Astrocyte of the cerebellum (primary cell): ENCODE measurements at regions not wholly inside any gene's neighbourhood (a gene's known extent, or its start where the extent isn't known, plus 50 kb on each side); places are given as distances from the start of the nearest gene placed in this dataset.

Experiments
- DNase-seq: peaks from one replicate; pipeline ENCODE4 v3.0.0-alpha.2; 2011; ENCODE audit warnings: low read depth
- H3K4me3 ChIP-seq: 2 replicates; pipeline ENCODE4 v1.5.1; 2011; ENCODE audit warnings: mild to moderate bottlenecking, low read depth, low read length, moderate library complexity
- CTCF ChIP-seq: IDR thresholded peaks from 2 replicates; pipeline ENCODE4 v1.5.1; 2012; ENCODE audit warnings: low read length, low read depth, moderate library complexity, mild to moderate bottlenecking; ENCODE audit errors: missing control alignments
- in situ Hi-C: cut with HindIII; loops from 2 replicates; pipeline ENCODE4 v1.10.0; 2017; ENCODE audit warnings: low sequenced_read_pairs

- in situ Hi-C loops = no loop called here
- no peak for TF ChIP-seq CTCF
- H3K4me3 ChIP-seq = no peak overlapping the region
- no peak for DNase-seq
These were observed 98.2 kb upstream of the PITRM1 start for GRCh38 chr10:3270577-3271316.

GRCh38 chr10:3268025-3268424 lies 95.4 kb upstream of the PITRM1 start:
- no peak overlapping the region for H3K4me3 ChIP-seq
- no peak for TF ChIP-seq CTCF
- no peak for DNase-seq
- in situ Hi-C loops = no loop called here

- no peak for DNase-seq
- in situ Hi-C loops = no loop called here
These were observed 92.5 kb upstream of the PITRM1 start for GRCh38 chr10:3265088-3265487.

DNA sequence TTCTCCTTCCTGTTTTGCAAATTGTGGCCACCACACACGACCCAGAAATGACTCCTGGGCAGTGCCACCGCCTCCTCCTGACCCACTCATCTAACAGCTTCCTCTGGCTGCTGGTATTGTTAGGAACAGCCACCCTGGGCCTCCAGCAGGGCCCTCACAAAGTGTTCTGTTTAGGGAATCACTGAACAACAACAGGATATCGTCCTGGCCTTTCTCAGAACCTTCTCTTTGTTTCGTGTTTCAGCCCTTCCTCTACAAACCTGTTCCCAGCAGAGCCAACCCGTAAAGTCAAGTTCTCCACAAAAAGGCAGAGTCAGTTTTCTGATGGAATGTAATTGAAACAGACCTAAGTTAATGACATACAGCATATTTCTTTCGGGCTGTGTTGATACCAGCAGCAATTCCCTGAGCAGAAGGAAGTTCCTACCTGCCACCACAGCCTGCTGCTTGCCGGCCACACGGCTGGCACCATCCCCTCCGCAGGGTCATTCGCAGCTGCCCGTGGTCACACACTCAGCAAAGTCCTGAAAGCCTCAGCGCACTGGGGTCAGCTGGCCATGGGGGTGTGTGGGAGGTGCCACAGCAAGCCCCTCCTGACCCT lies 91.7 kb upstream of the PITRM1 start:
- in situ Hi-C loops = no loop called here

More at GRCh38 chr10:3265088-3265487, 92.5 kb upstream of the PITRM1 start:
- TF ChIP-seq CTCF = no peak
- H3K4me3 ChIP-seq = no peak overlapping the region

DNA sequence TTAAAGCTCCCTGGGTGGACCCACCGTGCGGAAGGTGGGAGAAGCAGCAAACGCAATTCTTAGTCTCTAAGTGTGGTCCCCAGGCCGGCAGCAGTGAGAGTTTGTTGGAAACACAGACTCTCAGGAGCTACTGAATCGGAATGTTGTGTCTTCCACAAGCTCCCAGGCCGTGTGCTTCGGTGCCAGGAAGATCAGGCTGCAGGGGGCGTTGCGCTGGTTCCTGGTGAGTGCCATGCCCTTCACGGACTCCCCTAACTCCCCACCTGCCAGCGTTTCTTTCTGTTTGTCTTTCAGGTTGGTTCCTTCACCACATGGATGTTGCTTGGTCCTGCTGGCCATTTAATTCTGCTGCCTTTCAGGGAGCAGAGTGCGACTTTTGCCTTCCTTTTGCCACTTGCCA lies 91.2 kb upstream of the PITRM1 start:
- in situ Hi-C loops = no loop called here
- no peak for DNase-seq
- no peak overlapping the region for H3K4me3 ChIP-seq
- TF ChIP-seq CTCF = no peak

More for the DNA sequence above, 91.7 kb upstream of the PITRM1 start:
- no peak for DNase-seq
- H3K4me3 ChIP-seq = no peak overlapping the region
- TF ChIP-seq CTCF = no peak

GRCh38 chr10:3263082-3263481 lies 90.5 kb upstream of the PITRM1 start:
- no peak for TF ChIP-seq CTCF
- no peak overlapping the region for H3K4me3 ChIP-seq
- no peak for DNase-seq
- in situ Hi-C loops = no loop called here
